ENCODE measurements at regions not wholly inside any gene's neighbourhood (a gene's known extent, or its start where the extent isn't known, plus 50 kb on each side); places are given as distances from the start of the nearest gene placed in this dataset.

- TF ChIP-seq CTCF (IDR thresholded peaks at IDR 0.05) (no peak), POLR2A (IDR thresholded peaks at IDR 0.05) (no peak)
These were observed 252.1 kb downstream of the CYP26B1 start for GRCh38 chr2:71895320-71896161.
